Liver (tissue), 8 donors: ENCODE measurements at regions not wholly inside any gene's neighbourhood (a gene's known extent, or its start where the extent isn't known, plus 50 kb on each side); places are given as distances from the start of the nearest gene placed in this dataset.

Source experiments
- DNase-seq: peaks from one replicate; pipeline ENCODE4 v3.0.0-alpha.2; 2017; ENCODE audit warnings: low spot score
- H3K27ac ChIP-seq, 2 donors: one replicate each; pipeline ENCODE4 v1.7.0; 2013; ENCODE audit warnings: inconsistent platforms in 2 of 2, low read length in 2 of 2, control low read depth in 1 of 2, low read depth in 1 of 2, mild to moderate bottlenecking in 1 of 2
- H3K27me3 ChIP-seq, 4 donors: one replicate each; pipeline versions ENCODE4 v1.6.1 to v1.7.0; 2013; ENCODE audit warnings: low read length in 3 of 4, inconsistent platforms in 1 of 4, mild to moderate bottlenecking in 1 of 4, moderate library complexity in 1 of 4; ENCODE audit not compliant: control insufficient read depth in 4 of 4, insufficient read depth in 4 of 4
- H3K36me3 ChIP-seq, 4 donors: one replicate each; pipeline versions ENCODE4 v1.6.1 to v1.7.0; 2013; ENCODE audit warnings: low read length in 3 of 4, mild to moderate bottlenecking in 3 of 4, low read depth in 1 of 4, moderate library complexity in 1 of 4; ENCODE audit not compliant: control insufficient read depth in 4 of 4, insufficient read depth in 3 of 4
- H3K4me1 ChIP-seq, 4 donors: one replicate each; pipeline versions ENCODE4 v1.6.1 to v1.7.0; 2013; ENCODE audit warnings: low read length in 3 of 4, mild to moderate bottlenecking in 3 of 4, moderate library complexity in 1 of 4; ENCODE audit not compliant: control insufficient read depth in 4 of 4, insufficient read depth in 4 of 4
- H3K4me3 ChIP-seq, 3 donors: one replicate each; pipeline versions ENCODE4 v1.6.1 to v1.7.0; 2013; ENCODE audit warnings: low read length in 3 of 3, control low read depth in 1 of 3, low read depth in 1 of 3, mild to moderate bottlenecking in 1 of 3
- H3K9ac ChIP-seq, 2 donors: one replicate each; pipeline ENCODE4 v1.7.0; 2013; ENCODE audit warnings: low read length in 2 of 2, mild to moderate bottlenecking in 2 of 2, moderate library complexity in 2 of 2, control low read depth in 1 of 2, low read depth in 1 of 2
- H3K9me3 ChIP-seq, 4 donors: one replicate each; pipeline versions ENCODE4 v1.6.1 to v1.7.0; 2013; ENCODE audit warnings: low read length in 3 of 4; ENCODE audit not compliant: control insufficient read depth in 4 of 4
- ATF3 ChIP-seq: IDR thresholded peaks from 2 replicates; pipeline ENCODE4 v1.6.1; 2016; ENCODE audit warnings: antibody characterized with exemption
- CTCF ChIP-seq: fragments of 150-350 bp; IDR thresholded peaks from 2 replicates; pipeline ENCODE4 v1.5.1; 2017; ENCODE audit warnings: improper control_type of control experiment, low read depth, low read length; ENCODE audit not compliant: missing input control
- EGR1 ChIP-seq, 2 donors: IDR thresholded peaks; 2 replicates each; pipeline ENCODE4 v1.6.1; 2016 to 2018; ENCODE audit warnings: antibody characterized with exemption in 2 of 2, low read depth in 2 of 2
- FOXA1 ChIP-seq: IDR thresholded peaks from 2 replicates; pipeline ENCODE4 v1.6.1; 2016; ENCODE audit warnings: antibody characterized with exemption
- FOXA2 ChIP-seq: IDR thresholded peaks from 2 replicates; pipeline ENCODE4 v1.6.1; 2016; ENCODE audit warnings: antibody characterized with exemption
- GABPA ChIP-seq, 2 donors: IDR thresholded peaks in 1 of 2; conservative IDR thresholded peaks in 1 of 2; 2 replicates each; pipeline ENCODE4 v1.6.1; 2016; ENCODE audit warnings: antibody characterized with exemption in 2 of 2, mild to moderate bottlenecking in 1 of 2, moderate library complexity in 1 of 2
- HNF4A ChIP-seq, 2 donors: conservative IDR thresholded peaks; 2 replicates each; pipeline ENCODE4 v1.6.1; 2016; ENCODE audit warnings: antibody characterized with exemption in 2 of 2, mild to moderate bottlenecking in 2 of 2
- HNF4G ChIP-seq: IDR thresholded peaks from 2 replicates; pipeline ENCODE4 v1.6.1; 2016; ENCODE audit warnings: antibody characterized with exemption
- JUND ChIP-seq, 2 donors: IDR thresholded peaks; 2 replicates each; pipeline ENCODE4 v1.6.1; 2016; ENCODE audit warnings: antibody characterized with exemption in 2 of 2
- MAX ChIP-seq: IDR thresholded peaks from 2 replicates; pipeline ENCODE4 v1.6.1; 2016; ENCODE audit warnings: antibody characterized with exemption
- NR2F2 ChIP-seq: IDR thresholded peaks from 2 replicates; pipeline ENCODE4 v1.6.1; 2016; ENCODE audit warnings: antibody characterized with exemption
- RAD21 ChIP-seq, 2 donors: IDR thresholded peaks; 2 replicates each; pipeline ENCODE4 v1.6.1; 2016; ENCODE audit warnings: antibody characterized with exemption in 2 of 2, mild to moderate bottlenecking in 2 of 2
- REST ChIP-seq: IDR thresholded peaks from 2 replicates; pipeline ENCODE4 v1.6.1; 2016; ENCODE audit warnings: antibody characterized with exemption, mild to moderate bottlenecking
- RXRA ChIP-seq, 2 donors: IDR thresholded peaks; 2 replicates each; pipeline ENCODE4 v1.6.1; 2017 to 2018; ENCODE audit warnings: antibody characterized with exemption in 2 of 2, mild to moderate bottlenecking in 1 of 2
- SP1 ChIP-seq: IDR thresholded peaks from 2 replicates; pipeline ENCODE4 v1.6.1; 2018; ENCODE audit warnings: antibody characterized with exemption, mild to moderate bottlenecking
- TAF1 ChIP-seq: conservative IDR thresholded peaks from 2 replicates; pipeline ENCODE4 v1.6.1; 2016; ENCODE audit warnings: antibody characterized with exemption, mild to moderate bottlenecking
- YY1 ChIP-seq: IDR thresholded peaks from 2 replicates; pipeline ENCODE4 v1.6.1; 2016; ENCODE audit warnings: antibody characterized with exemption, mild to moderate bottlenecking
- ZBTB33 ChIP-seq: IDR thresholded peaks from 2 replicates; pipeline ENCODE4 v1.6.1; 2016; ENCODE audit warnings: antibody characterized with exemption
- WGBS: extraction: QIAGEN DNeasy Blood & Tissue Kit; methylation state at CpG from one replicate; pipeline ENCODE4 v1.1.7; 2013; 5-methylcytosine and 5-hydroxymethylcytosine counted together
- donor health status: healthy.
- donor health status: healthy.
- donor health status: healthy.
- donor health status: healthy.
- donor health status: healthy.

- H3K27me3 ChIP-seq, result no peaks in the 10 kb centered on the region
- 80% methylated on average over 6 of the region's 6 CpGs for WGBS
Measured at GRCh38 chr10:30241422-30242110, 107.5 kb downstream of the MTPAP start.

More at GRCh38 chr10:30241422-30242110, 107.5 kb downstream of the MTPAP start:
- no peak for DNase-seq
- H3K9me3 ChIP-seq, result no peaks in the 10 kb centered on the region
- no peak overlapping the region for H3K27ac ChIP-seq
- H3K4me1 ChIP-seq, result peaks cover 0 to 1% (median 0%) of the 10 kb centered on the region in 4 donors
- H3K36me3 ChIP-seq, result no peaks in the 10 kb centered on the region
- H3K4me3 ChIP-seq, result no peak overlapping the region
- H3K9ac ChIP-seq, result no peak overlapping the region
- no peak for TF ChIP-seq EGR1 (IDR thresholded peaks at IDR 0.05; ENCODE audit: low read depth in 2 of 2)
- no peak for TF ChIP-seq REST
- TF ChIP-seq GABPA (IDR thresholded peaks at IDR 0.05 in 1 of 2, conservative IDR thresholded peaks at IDR 0.05 in 1 of 2), result no peak
- no peak for TF ChIP-seq YY1
- TF ChIP-seq ATF3, result no peak
- no peak for TF ChIP-seq CTCF
- TF ChIP-seq ZBTB33, result no peak
- no peak for TF ChIP-seq FOXA1
- TF ChIP-seq JUND (IDR thresholded peaks at IDR 0.05), result no peak
- no peak for TF ChIP-seq RXRA (IDR thresholded peaks at IDR 0.05)
- no peak for TF ChIP-seq SP1
- TF ChIP-seq TAF1, result no peak
- no peak for TF ChIP-seq MAX
- no peak for TF ChIP-seq NR2F2
- TF ChIP-seq HNF4G, result no peak
- no peak for TF ChIP-seq HNF4A (conservative IDR thresholded peaks at IDR 0.05)
- TF ChIP-seq FOXA2, result no peak
- no peak for TF ChIP-seq RAD21 (IDR thresholded peaks at IDR 0.05)
